Mesenchymal stem cell (in vitro differentiated cells and primary cell): ENCODE measurements at regions not wholly inside any gene's neighbourhood (a gene's known extent, or its start where the extent isn't known, plus 50 kb on each side); places are given as distances from the start of the nearest gene placed in this dataset.

ENCODE experiments used
- DNase-seq: peaks from one replicate; pipeline ENCODE4 v3.0.0-alpha.2; 2013
- H2AFZ ChIP-seq: one replicate; pipeline ENCODE4 v1.6.1; 2013; ENCODE audit warnings: low read depth, mild to moderate bottlenecking, control low read depth, inconsistent platforms, low read length, moderate library complexity
- H2AK5ac ChIP-seq: 2 replicates; pipeline ENCODE4 v1.6.1; 2013; ENCODE audit warnings: low read length, moderate library complexity, mild to moderate bottlenecking, inconsistent platforms; ENCODE audit not compliant: severe bottlenecking
- H2BK120ac ChIP-seq: one replicate; pipeline ENCODE4 v1.6.1; 2013; ENCODE audit warnings: low read depth, mild to moderate bottlenecking, inconsistent platforms, low read length, moderate library complexity
- H2BK12ac ChIP-seq, 2 experiments: one replicate each; pipeline ENCODE4 v1.6.1; 2013; ENCODE audit warnings: inconsistent platforms in 2 of 2, low read length in 2 of 2, mild to moderate bottlenecking in 2 of 2, moderate library complexity in 2 of 2, control low read depth in 1 of 2
- H2BK15ac ChIP-seq: one replicate; pipeline ENCODE4 v1.6.1; 2013; ENCODE audit warnings: mild to moderate bottlenecking, low read depth, inconsistent platforms; ENCODE audit not compliant: poor library complexity, severe bottlenecking
- H2BK5ac ChIP-seq: 2 replicates; pipeline ENCODE4 v1.6.1; 2013; ENCODE audit warnings: low read depth, mild to moderate bottlenecking, low read length, control low read depth, inconsistent platforms; ENCODE audit not compliant: poor library complexity, severe bottlenecking
- H3K14ac ChIP-seq, 2 experiments: one replicate each; pipeline ENCODE4 v1.6.1; 2013; ENCODE audit warnings: inconsistent platforms in 2 of 2, low read length in 2 of 2, control low read depth in 1 of 2, mild to moderate bottlenecking in 1 of 2, moderate library complexity in 1 of 2
- H3K18ac ChIP-seq, 2 experiments: one replicate each; pipeline ENCODE4 v1.6.1; 2013; ENCODE audit warnings: inconsistent platforms in 2 of 2, low read length in 2 of 2, control low read depth in 1 of 2, low read depth in 1 of 2, mild to moderate bottlenecking in 1 of 2
- H3K23ac ChIP-seq, 2 experiments: one replicate each; pipeline ENCODE4 v1.6.1; 2013; ENCODE audit warnings: inconsistent platforms in 2 of 2, low read length in 2 of 2, mild to moderate bottlenecking in 2 of 2, moderate library complexity in 2 of 2, control low read depth in 1 of 2
- H3K27ac ChIP-seq: 2 replicates; pipeline ENCODE4 v1.5.1; 2013; ENCODE audit warnings: mild to moderate bottlenecking, moderate library complexity, low read length, control low read depth, inconsistent platforms; ENCODE audit not compliant: poor library complexity, severe bottlenecking
- H3K27me3 ChIP-seq, 2 experiments: 2 replicates each; pipeline versions ENCODE4 v1.6.1 to v1.7.0; 2013; ENCODE audit warnings: low read length in 2 of 2, mild to moderate bottlenecking in 2 of 2, moderate library complexity in 2 of 2, control low read depth in 1 of 2, inconsistent platforms in 1 of 2; ENCODE audit not compliant: control insufficient read depth in 1 of 2, insufficient read depth in 1 of 2
- H3K36me3 ChIP-seq, 2 experiments: 2 replicates each; pipeline versions ENCODE4 v1.6.1 to v1.7.0; 2013; ENCODE audit warnings: low read length in 2 of 2, control low read depth in 1 of 2, inconsistent platforms in 1 of 2, low read depth in 1 of 2, mild to moderate bottlenecking in 1 of 2; ENCODE audit not compliant: insufficient read depth in 2 of 2, control insufficient read depth in 1 of 2
- H3K4ac ChIP-seq, 2 experiments: one replicate each; pipeline ENCODE4 v1.6.1; 2013; ENCODE audit warnings: inconsistent platforms in 2 of 2, low read length in 2 of 2, mild to moderate bottlenecking in 2 of 2, moderate library complexity in 2 of 2, control low read depth in 1 of 2, low read depth in 1 of 2
- H3K4me1 ChIP-seq: 2 replicates; pipeline ENCODE4 v1.6.1; 2013; ENCODE audit warnings: low read depth, low read length, control low read depth; ENCODE audit not compliant: control insufficient read depth, insufficient read depth
- H3K4me2 ChIP-seq: 2 replicates; pipeline ENCODE4 v1.6.1; 2013; ENCODE audit warnings: low read length, mild to moderate bottlenecking, inconsistent platforms; ENCODE audit not compliant: poor library complexity, severe bottlenecking
- H3K4me3 ChIP-seq, 2 experiments: 2 replicates each; pipeline versions ENCODE4 v1.5.1 to v1.7.0; 2013; ENCODE audit warnings: low read length in 2 of 2, mild to moderate bottlenecking in 2 of 2, control low read depth in 1 of 2, low read depth in 1 of 2; ENCODE audit not compliant: insufficient read depth in 1 of 2
- H3K79me1 ChIP-seq: replicated peaks from 2 replicates; pipeline ENCODE4 v1.6.1; 2013; ENCODE audit warnings: mild to moderate bottlenecking, control low read depth, low read length, inconsistent platforms; ENCODE audit not compliant: poor library complexity, severe bottlenecking
- H3K9ac ChIP-seq: 2 replicates; pipeline ENCODE4 v1.7.0; 2013; ENCODE audit warnings: mild to moderate bottlenecking, low read length, moderate library complexity
- H3K9me3 ChIP-seq: 2 replicates; pipeline ENCODE4 v1.7.0; 2013; ENCODE audit warnings: mild to moderate bottlenecking, low read length; ENCODE audit not compliant: control insufficient read depth
- H4K8ac ChIP-seq: one replicate; pipeline ENCODE4 v1.6.1; 2013; ENCODE audit warnings: inconsistent platforms, mild to moderate bottlenecking, low read length, moderate library complexity
- H4K91ac ChIP-seq: one replicate; pipeline ENCODE4 v1.6.1; 2013; ENCODE audit warnings: mild to moderate bottlenecking, low read length, inconsistent platforms
- WGBS: methylation state at CpG from one replicate; pipeline ENCODE4 v1.1.7; 2013; ENCODE audit warnings: mixed read lengths; 5-methylcytosine and 5-hydroxymethylcytosine counted together

GRCh38 chr2:238565031-238565430, 138.3 kb downstream of the ASB1 start:
- no peak overlapping the region for H3K9ac ChIP-seq
- H3K23ac ChIP-seq, result no peak overlapping the region
- H2BK120ac ChIP-seq, result no peak overlapping the region
- no peak overlapping the region for H3K14ac ChIP-seq
- WGBS, result 71% methylated on average over 6 of the region's 6 CpGs
- no peak overlapping the region for H3K4me2 ChIP-seq
- H3K4ac ChIP-seq, result no peak overlapping the region
- DNase-seq, result no peak
- no peak overlapping the region for H2AK5ac ChIP-seq
- H4K8ac ChIP-seq, result no peak overlapping the region
- no peak overlapping the region for H2AFZ ChIP-seq
- H3K18ac ChIP-seq, result no peak overlapping the region
- no peak overlapping the region for H3K4me3 ChIP-seq
- no peaks in the 10 kb centered on the region for H3K36me3 ChIP-seq
- H3K27me3 ChIP-seq, result peaks cover 0 to 9% of the 10 kb centered on the region in 2 experiments
- no peak overlapping the region for H2BK12ac ChIP-seq
- H2BK15ac ChIP-seq, result no peak overlapping the region
- no peak overlapping the region for H2BK5ac ChIP-seq
- H4K91ac ChIP-seq, result no peak overlapping the region
- no peaks in the 10 kb centered on the region for H3K79me1 ChIP-seq
- no peak overlapping the region for H3K27ac ChIP-seq
- no peaks in the 10 kb centered on the region for H3K4me1 ChIP-seq
- no peaks in the 10 kb centered on the region for H3K9me3 ChIP-seq

GRCh38 chr2:238566001-238566645, 139.4 kb downstream of the ASB1 start:
- peaks cover 0 to 11% of the 10 kb centered on the region in 2 experiments for H3K27me3 ChIP-seq
- no peak overlapping the region for H3K9ac ChIP-seq
- H3K9me3 ChIP-seq, result no peaks in the 10 kb centered on the region
- H2AFZ ChIP-seq, result no peak overlapping the region
- no peak overlapping the region for H2BK12ac ChIP-seq
- H3K27ac ChIP-seq, result no peak overlapping the region
- H3K36me3 ChIP-seq, result no peaks in the 10 kb centered on the region
- H3K23ac ChIP-seq, result no peak overlapping the region
- no peaks in the 10 kb centered on the region for H3K4me1 ChIP-seq
- no peak overlapping the region for H4K8ac ChIP-seq
- H3K14ac ChIP-seq, result no peak overlapping the region
- 83% methylated on average over 10 of the region's 16 CpGs for WGBS
- no peak overlapping the region for H2AK5ac ChIP-seq
- H3K18ac ChIP-seq, result no peak overlapping the region
- H3K79me1 ChIP-seq, result no peaks in the 10 kb centered on the region
- H3K4ac ChIP-seq, result no peak overlapping the region
- H2BK15ac ChIP-seq, result no peak overlapping the region
- no peak overlapping the region for H3K4me2 ChIP-seq
- no peak overlapping the region for H2BK5ac ChIP-seq
- H2BK120ac ChIP-seq, result no peak overlapping the region
- no peak for DNase-seq
- no peak overlapping the region for H3K4me3 ChIP-seq
- H4K91ac ChIP-seq, result no peak overlapping the region

DNA sequence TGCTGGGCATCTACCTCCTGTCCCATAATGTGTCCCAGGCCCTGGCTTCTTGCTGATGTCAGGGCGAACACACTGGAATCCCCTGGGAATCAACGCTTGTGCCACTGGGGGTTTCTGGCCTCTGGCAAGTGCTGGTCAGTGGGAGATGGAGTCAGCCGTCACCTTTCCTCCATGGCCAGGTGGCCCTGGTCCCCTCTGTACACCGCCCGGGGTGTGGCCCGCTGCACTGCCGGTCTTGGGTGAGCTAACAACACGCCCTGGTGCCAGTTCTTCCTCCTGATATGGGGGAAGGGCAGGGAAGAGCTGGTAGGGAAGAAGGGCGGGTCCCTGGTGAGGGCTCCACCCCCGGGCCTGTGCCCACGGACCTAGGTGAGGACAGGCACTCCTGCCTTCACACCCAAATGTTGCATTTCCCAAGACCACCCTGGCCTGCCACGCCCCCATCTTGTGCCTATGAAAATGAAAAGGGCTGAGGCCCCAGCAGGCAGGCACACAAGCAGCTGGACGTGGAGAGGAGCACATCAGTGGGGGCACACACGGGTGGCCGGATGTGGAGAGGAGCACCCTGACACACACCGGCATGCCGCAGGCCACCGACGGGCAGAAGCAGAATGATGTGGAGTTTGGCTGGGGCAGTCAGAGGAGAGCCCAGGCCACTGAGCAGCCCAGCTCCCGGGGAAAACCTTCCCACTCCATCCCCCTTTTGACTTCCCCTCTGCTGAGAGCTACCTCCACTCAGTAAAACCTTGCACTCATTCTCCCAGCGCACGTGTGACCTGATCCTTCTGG, 140.5 kb downstream of the ASB1 start:
- Histone ChIP-seq H3K4me2 (no peak overlapping the region), H2BK5ac (no peak overlapping the region), H3K18ac (no peak overlapping the region), H2AK5ac (no peak overlapping the region), H3K27ac (no peak overlapping the region), H3K27me3 (peaks cover 0 to 11% of the 10 kb centered on the region in 2 experiments), H3K14ac (no peak overlapping the region), H3K36me3 (no peaks in the 10 kb centered on the region), H3K9me3 (no peaks in the 10 kb centered on the region), H3K4me3 (no peak overlapping the region), H2BK15ac (no peak overlapping the region), H4K91ac (no peak overlapping the region), H2AFZ (no peak overlapping the region), H2BK120ac (no peak overlapping the region), H3K4me1 (no peaks in the 10 kb centered on the region), H2BK12ac (no peak overlapping the region), H3K9ac (no peak overlapping the region), H4K8ac (no peak overlapping the region), H3K23ac (no peak overlapping the region), H3K4ac (no peak overlapping the region), H3K79me1 (no peaks in the 10 kb centered on the region)
- 87% methylated on average over 17 of the region's 22 CpGs for WGBS
- no peak for DNase-seq

- Histone ChIP-seq H3K27ac (no peak overlapping the region), H2BK15ac (no peak overlapping the region), H3K79me1 (no peaks in the 10 kb centered on the region), H3K18ac (no peak overlapping the region), H4K91ac (no peak overlapping the region), H2AK5ac (no peak overlapping the region), H3K4me1 (no peaks in the 10 kb centered on the region), H3K36me3 (no peaks in the 10 kb centered on the region), H2BK120ac (no peak overlapping the region), H3K14ac (no peak overlapping the region), H4K8ac (no peak overlapping the region), H2BK12ac (no peak overlapping the region), H2AFZ (no peak overlapping the region), H2BK5ac (no peak overlapping the region), H3K4ac (no peak overlapping the region), H3K9me3 (no peaks in the 10 kb centered on the region), H3K4me3 (no peak overlapping the region), H3K9ac (no peak overlapping the region), H3K23ac (no peak overlapping the region), H3K27me3 (peaks cover 0 to 11% of the 10 kb centered on the region in 2 experiments), H3K4me2 (no peak overlapping the region)
- WGBS, result 84% methylated on average over 9 of the region's 10 CpGs
- DNase-seq, result no peak
Measured at GRCh38 chr2:238567996-238568395, 141.3 kb downstream of the ASB1 start.
